Activated CD4-positive, alpha-beta memory T cell treated with anti-CD3 and anti-CD28 coated beads, Interleukin-2, amount 10 ng/mL, durations not matched to agents 7 days and 5 days (primary cell): ENCODE measurements at regions not wholly inside any gene's neighbourhood (a gene's known extent, or its start where the extent isn't known, plus 50 kb on each side); places are given as distances from the start of the nearest gene placed in this dataset.
"Not testable (repeated sequence)": the region's sequence is repeated elsewhere in the genome, so short reads cannot be mapped to it uniquely, and the experiment has no call there.

Experiments used
- CTCF ChIA-PET: fragments of 350-600 bp; sonication (Branson Sonifier 250); formaldehyde crosslinking; loops from one replicate; lab custom pipeline; 2021; ENCODE audit warnings: antibody characterized with exemption, inconsistent platforms; lab: Charles Lee
- POLR2A ChIA-PET: fragments of 350-600 bp; sonication (Branson Sonifier 250); formaldehyde crosslinking; loops from one replicate; lab custom pipeline; 2021; ENCODE audit warnings: antibody characterized with exemption; lab: Charles Lee
- DNase-seq: peaks from one replicate; pipeline ENCODE4 v3.0.0-alpha.2; 2020
- H3K27ac Mint-ChIP-seq: one replicate; pipeline ENCODE4 v1.8.0; 2021; ENCODE audit warnings: mild to moderate bottlenecking, mixed read lengths
- H3K27me3 Mint-ChIP-seq: one replicate; pipeline ENCODE4 v1.8.0; 2021; ENCODE audit warnings: mixed read lengths
- H3K36me3 Mint-ChIP-seq: one replicate; pipeline ENCODE4 v1.8.0; 2021; ENCODE audit warnings: low read depth, mixed read lengths
- H3K4me1 Mint-ChIP-seq: one replicate; pipeline ENCODE4 v1.8.0; 2021; ENCODE audit warnings: mixed read lengths
- H3K4me3 Mint-ChIP-seq: one replicate; pipeline ENCODE4 v1.8.0; 2021; ENCODE audit warnings: mild to moderate bottlenecking, mixed read lengths
- H3K9me3 Mint-ChIP-seq: one replicate; pipeline ENCODE4 v1.8.0; 2021; ENCODE audit warnings: mixed read lengths

DNA sequence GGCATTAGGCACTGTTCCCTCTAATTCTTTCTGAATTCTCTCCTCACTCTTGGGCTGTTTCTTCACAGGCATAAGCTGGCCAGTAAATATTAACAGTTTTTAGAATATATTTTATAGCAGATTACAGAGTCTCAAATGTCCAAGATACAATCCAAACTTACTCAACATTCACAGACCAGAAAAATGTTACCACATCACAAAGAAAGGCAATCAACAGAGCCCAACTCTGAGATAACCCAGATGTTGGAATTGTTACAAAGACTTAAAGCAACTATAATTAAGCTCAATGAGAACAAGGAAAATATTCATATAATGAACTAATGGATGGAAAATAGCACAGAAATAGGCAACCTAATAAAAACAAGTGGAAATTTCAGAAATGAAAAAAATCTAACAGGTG lies 401.1 kb upstream of the RGMB start:
- Mint-ChIP-seq H3K36me3 (no peaks in the 10 kb centered on the region), H3K27ac (no peak overlapping the region), H3K4me3 (no peak overlapping the region), H3K4me1 (no peaks in the 10 kb centered on the region), H3K27me3 (no peaks in the 10 kb centered on the region), H3K9me3 (no peaks in the 10 kb centered on the region)
- ChIA-PET CTCF (no interaction called here), POLR2A (no interaction called here)
- DNase-seq, result no peak

DNA sequence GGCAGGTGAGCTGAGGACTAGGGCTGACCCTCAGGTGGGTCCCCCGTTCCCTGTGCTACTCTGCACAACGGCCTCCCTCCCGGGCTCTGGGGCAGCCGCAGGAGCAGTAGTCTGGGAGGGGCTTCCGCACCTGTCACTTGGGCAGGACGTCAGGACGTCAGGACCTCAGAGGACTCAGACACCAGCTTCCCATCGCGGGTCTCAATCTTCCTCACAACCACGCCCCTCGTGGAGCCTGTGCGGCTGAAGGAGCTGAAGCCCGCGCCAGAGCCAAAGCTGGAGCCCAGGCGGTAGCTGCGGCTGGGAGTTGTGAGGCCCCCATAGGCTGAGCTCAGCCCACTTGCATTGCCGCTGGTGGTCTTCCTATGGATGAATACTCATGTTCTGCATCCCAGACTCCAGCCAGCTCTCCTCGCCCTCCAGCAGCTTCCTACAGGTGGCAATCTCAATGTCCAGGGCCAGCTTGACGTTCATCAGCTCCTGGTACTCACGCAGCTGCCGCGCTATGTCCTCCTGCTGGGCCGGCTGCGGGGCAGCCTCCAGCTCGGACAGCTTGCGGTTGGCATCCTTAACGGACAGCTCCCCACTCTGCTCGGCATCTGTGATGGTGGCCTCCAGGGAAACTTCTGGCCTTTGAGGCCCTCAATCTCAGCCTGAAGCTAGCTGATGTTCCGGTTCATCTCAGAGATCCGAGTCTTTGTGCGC lies 381.4 kb upstream of the RGMB start:
- no peaks in the 10 kb centered on the region for H3K4me1 Mint-ChIP-seq
- no peak overlapping the region for H3K27ac Mint-ChIP-seq
- ChIA-PET CTCF (no interaction called here), POLR2A (no interaction called here)
- no peak overlapping the region for H3K4me3 Mint-ChIP-seq
- no peaks in the 10 kb centered on the region for H3K36me3 Mint-ChIP-seq
- no peak for DNase-seq
- H3K9me3 Mint-ChIP-seq, result no peaks in the 10 kb centered on the region
- no peaks in the 10 kb centered on the region for H3K27me3 Mint-ChIP-seq

DNA sequence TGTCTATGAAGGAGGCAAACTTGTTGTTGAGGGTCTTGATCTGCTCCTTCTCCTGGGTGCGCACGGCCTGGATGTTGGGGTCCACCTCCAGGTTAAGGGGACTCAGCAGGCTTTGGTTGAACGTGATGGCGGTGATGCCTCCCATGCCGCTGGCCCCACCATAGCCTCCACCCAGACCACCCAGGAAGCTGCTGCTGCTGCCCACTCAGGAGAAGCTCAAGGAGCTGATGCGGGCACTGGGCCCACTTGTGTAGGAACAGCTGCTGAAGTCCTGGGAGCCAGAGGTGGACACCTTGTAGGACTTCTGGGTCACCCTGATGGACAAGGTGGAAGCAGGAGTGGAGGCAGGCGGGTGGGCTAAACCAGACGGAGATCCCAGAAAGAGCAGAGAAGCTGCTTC lies 380.3 kb upstream of the RGMB start:
- not testable (repeated sequence) for H3K27ac Mint-ChIP-seq

DNA sequence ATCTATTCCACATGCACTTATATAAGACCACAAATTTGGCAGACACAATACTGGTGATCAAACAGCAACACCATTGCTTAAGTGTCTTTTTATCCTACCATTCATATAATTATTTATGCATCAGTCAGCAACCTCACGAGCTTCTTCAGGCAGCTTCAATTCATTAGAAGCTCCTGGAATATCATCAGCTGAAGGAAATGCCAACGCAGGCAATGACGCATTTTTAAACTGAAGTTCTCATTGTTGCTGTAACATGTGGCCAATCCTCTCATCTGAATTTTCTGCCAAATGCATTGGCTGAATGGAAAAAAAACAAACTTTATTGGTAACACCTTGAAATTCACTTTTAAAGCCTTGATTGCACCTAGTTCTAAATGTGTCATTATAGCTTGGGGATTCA lies 376.4 kb upstream of the RGMB start:
- no peak for DNase-seq
- CTCF ChIA-PET, result no interaction called here
- no peak overlapping the region for H3K27ac Mint-ChIP-seq
- H3K27me3 Mint-ChIP-seq, result no peaks in the 10 kb centered on the region
- POLR2A ChIA-PET, result no interaction called here
- H3K4me3 Mint-ChIP-seq, result no peak overlapping the region
- no peaks in the 10 kb centered on the region for H3K4me1 Mint-ChIP-seq
- no peaks in the 10 kb centered on the region for H3K9me3 Mint-ChIP-seq
- no peaks in the 10 kb centered on the region for H3K36me3 Mint-ChIP-seq

More for the DNA sequence above, 380.3 kb upstream of the RGMB start:
- H3K27me3 Mint-ChIP-seq, CTCF ChIA-PET, DNase-seq, H3K36me3 Mint-ChIP-seq, H3K4me1 Mint-ChIP-seq, POLR2A ChIA-PET, H3K4me3 Mint-ChIP-seq, H3K9me3 Mint-ChIP-seq: not testable (repeated sequence)

DNA sequence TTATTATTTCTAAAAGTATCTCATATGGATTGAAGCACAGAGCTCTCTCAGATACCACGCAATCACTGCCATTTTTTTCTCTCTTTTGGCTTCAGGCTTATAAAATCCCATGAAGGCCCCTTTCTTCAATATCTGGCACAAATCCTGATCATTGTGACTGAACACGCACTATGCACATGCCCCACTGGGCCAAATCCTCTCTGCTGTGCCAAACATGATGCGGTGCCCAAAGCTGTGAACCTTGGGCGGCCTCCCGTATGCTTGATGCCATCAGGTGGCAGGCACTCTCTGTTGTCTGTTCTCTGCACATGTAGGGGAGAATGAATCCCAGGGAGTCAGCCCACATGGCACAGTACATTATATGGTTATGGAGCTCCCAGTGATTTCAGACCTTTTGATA lies 375.0 kb upstream of the RGMB start:
- Mint-ChIP-seq H3K27me3 (no peaks in the 10 kb centered on the region), H3K27ac (no peak overlapping the region), H3K9me3 (no peaks in the 10 kb centered on the region), H3K4me3 (no peak overlapping the region), H3K36me3 (no peaks in the 10 kb centered on the region), H3K4me1 (no peaks in the 10 kb centered on the region)
- CTCF ChIA-PET, result no interaction called here
- POLR2A ChIA-PET, result no interaction called here
- no peak for DNase-seq

- Mint-ChIP-seq H3K4me3 (no peak overlapping the region), H3K9me3 (no peaks in the 10 kb centered on the region), H3K27ac (no peak overlapping the region), H3K36me3 (no peaks in the 10 kb centered on the region), H3K27me3 (no peaks in the 10 kb centered on the region), H3K4me1 (no peaks in the 10 kb centered on the region)
- no peak for DNase-seq
- POLR2A ChIA-PET, result no interaction called here
- CTCF ChIA-PET, result no interaction called here
Observed at GRCh38 chr5:98401656-98402055, 371.8 kb upstream of the RGMB start.

DNA sequence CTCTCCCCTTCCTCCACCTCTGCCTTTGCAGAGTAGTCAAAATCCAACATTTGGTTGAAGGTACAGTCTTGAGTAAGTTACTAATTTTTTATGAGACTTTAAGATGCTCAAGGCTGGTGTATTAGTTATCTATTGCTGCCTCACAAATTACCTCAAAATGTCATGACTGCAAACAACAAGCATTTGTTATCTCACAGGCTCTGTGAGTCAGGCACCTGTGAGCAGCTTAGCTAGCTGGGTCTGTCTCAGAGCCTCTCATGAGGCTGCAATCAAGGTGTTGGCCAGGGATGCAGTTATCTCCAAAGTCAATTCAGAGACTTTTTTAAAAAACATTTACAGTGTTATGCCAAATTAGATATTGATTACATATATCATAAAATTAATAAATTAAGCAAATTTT lies 371.3 kb upstream of the RGMB start:
- Mint-ChIP-seq H3K27ac (no peak overlapping the region), H3K9me3 (no peaks in the 10 kb centered on the region), H3K36me3 (no peaks in the 10 kb centered on the region), H3K27me3 (no peaks in the 10 kb centered on the region), H3K4me1 (no peaks in the 10 kb centered on the region), H3K4me3 (no peak overlapping the region)
- ChIA-PET POLR2A (no interaction called here), CTCF (no interaction called here)
- DNase-seq, result no peak

GRCh38 chr5:98403131-98403530 lies 370.3 kb upstream of the RGMB start:
- no peak for DNase-seq
- no peak overlapping the region for H3K4me3 Mint-ChIP-seq
- H3K27ac Mint-ChIP-seq, result no peak overlapping the region
- H3K36me3 Mint-ChIP-seq, result no peaks in the 10 kb centered on the region
- no peaks in the 10 kb centered on the region for H3K27me3 Mint-ChIP-seq
- H3K4me1 Mint-ChIP-seq, result no peaks in the 10 kb centered on the region
- POLR2A ChIA-PET, result no interaction called here
- CTCF ChIA-PET, result no interaction called here
- no peaks in the 10 kb centered on the region for H3K9me3 Mint-ChIP-seq

DNA sequence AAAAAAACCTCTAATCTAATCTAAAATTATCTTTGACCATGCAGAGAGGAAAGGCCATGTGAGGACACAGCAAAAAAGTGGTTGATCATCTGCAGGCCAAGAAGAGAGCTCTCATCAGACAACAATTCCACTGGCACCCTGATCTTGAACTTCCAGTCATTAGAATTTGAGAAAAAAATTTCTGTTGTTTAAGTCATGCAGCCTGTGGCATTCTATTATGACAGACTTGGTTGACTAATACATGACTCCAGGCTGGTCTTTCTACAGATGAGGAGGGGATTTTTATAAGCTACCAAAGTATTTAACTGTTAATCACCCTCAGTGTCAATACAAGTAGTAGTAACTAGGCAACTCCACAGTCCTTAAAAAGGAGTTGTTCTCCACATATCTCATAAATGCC lies 358.5 kb upstream of the RGMB start:
- Mint-ChIP-seq H3K27me3 (no peaks in the 10 kb centered on the region), H3K9me3 (no peaks in the 10 kb centered on the region), H3K4me3 (no peak overlapping the region), H3K4me1 (no peaks in the 10 kb centered on the region), H3K36me3 (no peaks in the 10 kb centered on the region), H3K27ac (no peak overlapping the region)
- DNase-seq, result no peak
- CTCF ChIA-PET, result no interaction called here
- POLR2A ChIA-PET, result no interaction called here

DNA sequence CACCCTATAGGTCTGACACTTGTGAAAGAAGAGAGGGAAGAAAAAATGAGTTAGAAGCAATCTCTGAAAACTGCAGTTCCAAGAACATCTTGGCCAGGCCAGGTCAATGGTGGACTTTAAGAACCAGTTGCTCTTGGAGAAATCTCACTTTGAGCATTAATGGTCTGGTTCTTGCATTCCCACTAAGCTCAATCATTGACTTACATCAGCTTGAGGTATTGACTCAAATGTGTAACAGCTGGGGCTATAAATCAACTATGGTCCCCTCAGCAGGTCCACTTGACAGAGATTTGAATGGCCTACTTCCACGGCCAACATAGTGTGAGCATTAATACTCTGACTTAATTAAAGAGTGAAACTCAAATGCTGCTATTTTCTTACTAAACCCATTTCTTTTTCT lies 357.8 kb upstream of the RGMB start:
- no peaks in the 10 kb centered on the region for H3K9me3 Mint-ChIP-seq
- no peak for DNase-seq
- H3K27me3 Mint-ChIP-seq, result no peaks in the 10 kb centered on the region
- H3K4me1 Mint-ChIP-seq, result no peaks in the 10 kb centered on the region
- no peaks in the 10 kb centered on the region for H3K36me3 Mint-ChIP-seq
- CTCF ChIA-PET, result no interaction called here
- H3K4me3 Mint-ChIP-seq, result no peak overlapping the region
- POLR2A ChIA-PET, result no interaction called here
- no peak overlapping the region for H3K27ac Mint-ChIP-seq

- no peaks in the 10 kb centered on the region for H3K4me1 Mint-ChIP-seq
- H3K4me3 Mint-ChIP-seq, result no peak overlapping the region
- POLR2A ChIA-PET, result no interaction called here
- H3K27me3 Mint-ChIP-seq, result no peaks in the 10 kb centered on the region
- no peaks in the 10 kb centered on the region for H3K9me3 Mint-ChIP-seq
- no peaks in the 10 kb centered on the region for H3K36me3 Mint-ChIP-seq
- CTCF ChIA-PET, result no interaction called here
- no peak for DNase-seq
- no peak overlapping the region for H3K27ac Mint-ChIP-seq
Observed at GRCh38 chr5:98416541-98416940, 356.9 kb upstream of the RGMB start.

DNA sequence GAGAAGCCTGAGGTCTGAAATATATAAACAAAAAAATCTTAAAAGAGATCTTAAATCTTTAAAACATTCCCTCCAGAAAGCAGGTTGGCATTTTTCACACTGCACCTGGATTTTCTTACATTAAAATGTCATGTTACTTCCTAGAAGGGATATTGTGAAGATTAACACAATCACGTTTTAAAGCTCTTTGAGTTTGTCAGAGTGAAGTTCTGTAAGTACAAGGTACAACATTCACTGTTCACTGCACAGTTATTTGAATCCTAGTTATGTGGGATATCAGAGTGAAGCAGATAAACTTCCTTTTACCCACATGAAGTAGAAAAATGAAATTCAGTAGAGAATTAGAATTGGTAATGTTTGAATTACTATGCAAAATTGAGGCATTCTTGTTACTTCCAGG lies 353.6 kb upstream of the RGMB start:
- H3K4me1 Mint-ChIP-seq, result no peaks in the 10 kb centered on the region
- DNase-seq, result no peak
- POLR2A ChIA-PET, result no interaction called here
- no peaks in the 10 kb centered on the region for H3K27me3 Mint-ChIP-seq
- no peaks in the 10 kb centered on the region for H3K9me3 Mint-ChIP-seq
- H3K27ac Mint-ChIP-seq, result no peak overlapping the region
- CTCF ChIA-PET, result no interaction called here
- no peak overlapping the region for H3K4me3 Mint-ChIP-seq
- no peaks in the 10 kb centered on the region for H3K36me3 Mint-ChIP-seq

GRCh38 chr5:98424681-98425450 lies 348.6 kb upstream of the RGMB start:
- ChIA-PET CTCF (no interaction called here), POLR2A (no interaction called here)
- no peaks in the 10 kb centered on the region for H3K36me3 Mint-ChIP-seq

GRCh38 chr5:98425640-98426039 lies 347.8 kb upstream of the RGMB start:
- Mint-ChIP-seq H3K36me3 (no peaks in the 10 kb centered on the region), H3K9me3 (no peaks in the 10 kb centered on the region), H3K4me1 (peaks cover 6% of the 10 kb centered on the region), H3K27me3 (no peaks in the 10 kb centered on the region), H3K27ac (no peak overlapping the region), H3K4me3 (no peak overlapping the region)
- ChIA-PET POLR2A (no interaction called here), CTCF (no interaction called here)
- no peak for DNase-seq

More at GRCh38 chr5:98424681-98425450, 348.6 kb upstream of the RGMB start:
- H3K4me3 Mint-ChIP-seq, result no peak overlapping the region
- H3K27me3 Mint-ChIP-seq, result no peaks in the 10 kb centered on the region
- no peak overlapping the region for H3K27ac Mint-ChIP-seq
- no peaks in the 10 kb centered on the region for H3K9me3 Mint-ChIP-seq
- no peak for DNase-seq
- peaks cover 6% of the 10 kb centered on the region for H3K4me1 Mint-ChIP-seq
